Stimulated activated CD4-positive, alpha-beta T cell treated with anti-CD3 and anti-CD28 coated beads, TNF-alpha, amount 100 ng/mL, for 4 hours (primary cell): ENCODE measurements at regions not wholly inside any gene's neighbourhood (a gene's known extent, or its start where the extent isn't known, plus 50 kb on each side); places are given as distances from the start of the nearest gene placed in this dataset.

Experiments
- DNase-seq, 3 experiments: peaks; one replicate each; pipeline ENCODE4 v3.0.0-alpha.2; 2020; ENCODE audit warnings: low read depth in 3 of 3

DNA sequence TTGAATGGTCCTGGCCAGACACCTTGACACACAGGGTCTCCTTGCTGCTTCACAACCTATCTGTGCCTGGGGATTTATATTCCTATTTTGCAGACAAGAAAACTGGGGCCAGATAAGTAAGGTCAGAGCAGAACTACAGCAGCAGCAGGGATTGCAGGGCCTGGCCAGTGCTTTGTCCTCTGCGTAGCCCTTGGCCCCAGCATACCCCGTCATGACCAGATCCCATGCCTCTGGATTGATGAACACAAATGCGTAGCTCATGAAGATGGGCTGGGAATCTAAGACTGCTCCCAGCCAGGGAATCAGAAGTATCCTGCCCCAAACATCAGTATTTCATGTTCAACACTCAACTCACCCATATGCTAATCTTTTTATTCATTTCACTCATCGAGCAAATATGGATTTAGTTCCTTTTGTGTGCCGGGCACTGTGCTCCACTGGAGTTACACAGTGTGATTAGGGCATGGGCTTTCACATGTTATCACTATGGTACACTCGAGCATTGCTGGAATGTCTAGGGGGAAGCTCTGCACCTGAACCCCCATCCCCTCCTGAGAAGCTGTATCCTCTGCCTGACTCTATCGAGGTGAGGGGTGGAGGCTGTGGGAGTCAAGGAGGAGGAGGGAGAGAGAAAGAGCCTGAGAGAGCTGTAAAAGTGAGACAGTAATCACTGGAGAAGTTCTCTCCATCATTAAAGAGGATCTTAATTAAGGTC lies 143.3 kb downstream of the CYP26B1 start:
- DNase-seq: no peak

DNA sequence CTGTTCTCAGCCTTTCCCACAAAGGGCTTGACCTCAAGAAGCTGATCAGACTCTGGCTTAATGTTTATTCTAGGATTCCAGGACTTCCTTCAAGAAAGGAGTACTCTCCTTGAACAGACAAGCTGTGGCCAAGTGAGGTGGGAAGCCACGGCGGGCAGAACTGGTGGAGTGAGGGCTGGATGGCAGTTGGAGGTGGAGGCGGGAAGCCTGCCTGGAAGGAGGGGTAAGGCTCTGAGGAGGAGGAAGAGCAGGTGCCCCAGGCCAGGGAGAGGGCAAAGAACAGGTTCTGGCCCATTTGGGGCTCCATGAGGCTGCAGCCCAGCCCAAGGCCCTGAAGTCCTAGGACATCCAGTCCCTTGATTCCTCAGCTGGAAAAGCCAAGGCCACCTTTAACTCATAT lies 143.9 kb downstream of the CYP26B1 start:
- DNase-seq: no peak

DNA sequence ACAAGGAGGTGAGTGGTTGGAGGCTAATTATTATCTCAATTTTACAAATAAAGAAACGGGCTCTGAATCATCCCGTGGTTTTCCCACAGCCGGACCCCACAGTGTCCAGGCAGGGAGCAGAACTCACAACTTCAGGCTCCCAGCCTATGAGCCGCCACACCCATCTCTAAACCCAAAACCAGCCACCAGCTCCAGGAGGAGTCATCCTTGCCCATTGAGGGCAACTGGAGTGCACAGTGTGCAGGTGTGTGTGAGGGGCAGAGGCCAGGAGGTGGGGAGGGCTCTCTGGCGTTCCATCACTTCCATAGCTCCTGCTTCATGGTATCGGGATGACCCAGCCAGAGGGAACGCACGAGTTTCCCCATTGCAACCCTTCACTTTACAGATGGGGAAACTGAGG lies 144.5 kb downstream of the CYP26B1 start:
- no peak for DNase-seq

DNA sequence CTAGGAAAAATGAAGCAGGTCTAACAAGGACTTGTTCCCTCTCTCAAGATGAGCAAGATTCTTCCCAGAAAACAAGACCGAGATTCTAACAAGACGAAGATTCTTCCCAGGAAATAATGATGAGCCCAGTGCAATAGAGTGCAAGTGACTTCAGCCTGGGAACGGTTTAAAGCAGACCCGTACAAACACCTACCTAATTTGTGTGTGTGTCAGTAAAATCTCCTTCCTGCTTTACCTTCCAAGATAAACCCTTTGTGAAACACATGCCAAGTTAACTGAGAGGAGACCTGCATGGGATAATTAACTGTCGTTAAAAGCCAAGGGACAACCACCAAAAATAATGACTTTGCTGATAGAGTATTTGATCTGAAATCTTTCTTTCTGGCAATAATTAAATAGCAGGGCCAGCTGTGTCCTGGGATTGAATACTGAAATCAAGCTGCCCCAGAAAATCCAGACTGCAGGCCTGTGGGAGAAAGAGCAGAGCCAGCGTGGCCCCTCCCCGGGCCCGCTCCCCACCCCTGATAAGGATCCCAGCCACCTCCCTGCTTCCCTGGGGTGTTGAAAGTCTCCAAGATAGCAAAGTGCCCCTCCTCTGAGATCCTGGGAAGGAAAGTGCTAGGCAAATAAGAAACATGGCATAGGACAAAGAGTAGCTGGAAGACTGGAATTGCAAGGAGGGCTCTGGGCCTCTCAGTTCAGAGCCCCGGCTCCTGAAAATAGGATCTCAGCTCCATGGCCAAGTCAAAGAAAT lies 145.5 kb downstream of the CYP26B1 start:
- DNase-seq: no peak

DNA sequence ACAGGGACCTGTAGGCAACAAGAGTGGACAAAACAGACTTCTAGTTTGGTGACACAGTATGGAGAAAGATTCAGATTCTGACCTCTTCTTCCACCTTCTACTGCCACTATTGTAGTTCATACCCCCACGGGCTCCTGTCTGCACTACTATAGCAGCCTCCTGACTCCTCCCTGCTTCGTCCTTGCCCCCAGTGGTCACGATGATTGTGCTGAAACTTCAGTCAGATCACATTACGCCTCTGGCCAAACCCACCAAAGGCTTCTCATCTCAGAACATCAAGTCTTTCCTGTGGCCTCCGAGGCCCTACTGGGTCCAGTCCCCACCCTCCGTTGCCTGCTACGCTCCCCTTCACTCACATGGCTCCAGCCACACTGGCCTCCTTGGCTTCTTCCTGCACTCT lies 147.6 kb downstream of the CYP26B1 start:
- no peak for DNase-seq

DNA sequence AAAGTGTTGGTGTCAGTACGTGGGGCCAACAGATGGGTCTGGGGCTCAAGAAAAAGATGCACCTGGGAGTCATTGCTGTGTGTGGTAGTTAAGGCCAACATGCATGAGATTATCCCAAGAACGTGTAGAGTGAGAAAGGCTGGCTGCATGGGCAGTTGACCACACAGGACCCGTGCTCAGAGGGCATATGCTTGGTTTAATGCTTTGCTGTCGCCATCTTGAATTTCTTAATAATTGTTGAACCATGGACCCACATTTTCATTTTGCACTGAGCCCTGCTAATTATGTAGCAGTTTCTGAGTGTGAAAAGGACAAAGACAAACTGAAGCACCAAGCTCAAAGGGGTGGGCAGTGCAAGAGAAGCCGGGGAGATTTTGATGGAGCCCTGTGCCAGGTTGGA lies 148.1 kb downstream of the CYP26B1 start:
- no peak for DNase-seq

DNA sequence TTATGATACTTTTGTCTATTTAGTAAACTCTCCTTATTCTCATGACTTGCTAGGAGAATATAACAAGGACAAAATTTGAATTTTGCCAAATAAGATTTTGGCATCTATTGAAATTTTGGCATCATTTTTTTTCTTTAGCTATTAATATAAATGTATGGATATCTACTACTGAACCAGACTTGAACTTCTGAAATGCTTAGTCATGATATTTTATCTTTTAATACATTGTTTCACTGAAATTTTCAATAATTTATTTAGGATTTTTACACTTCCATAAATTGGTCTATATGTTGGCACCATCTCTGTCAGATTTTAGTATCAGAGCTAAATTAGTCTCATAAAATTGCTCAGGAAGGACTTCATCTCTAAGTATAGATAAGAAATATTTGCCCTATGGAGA lies 149.8 kb downstream of the CYP26B1 start:
- DNase-seq: no peak

DNA sequence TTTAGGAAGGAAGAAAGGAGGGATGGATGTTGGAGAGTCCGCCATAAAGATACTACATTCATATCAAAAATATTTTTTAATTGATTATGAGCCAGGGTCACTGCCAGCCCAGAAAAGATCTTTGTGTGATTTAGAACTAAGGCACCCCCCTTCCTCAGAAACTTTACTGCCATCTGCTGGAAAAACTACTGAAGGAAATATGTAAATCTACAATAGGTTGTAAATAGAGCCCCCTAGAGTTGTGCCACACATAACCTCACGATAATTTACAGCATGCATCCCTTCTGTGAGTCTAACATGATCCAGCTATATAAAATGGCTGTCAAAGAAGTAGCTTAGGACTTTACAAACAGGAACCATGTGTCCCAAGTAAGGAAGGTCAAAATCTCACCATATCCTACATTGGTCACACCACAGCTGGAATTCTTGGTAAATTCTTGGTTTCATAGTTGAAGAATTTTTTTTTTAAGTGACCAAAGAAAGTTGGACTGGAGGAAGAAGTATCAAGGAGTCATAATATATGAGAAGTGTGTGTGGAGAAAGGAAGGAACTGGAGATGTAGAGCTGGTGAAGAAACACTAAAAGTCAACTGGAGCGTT lies 152.5 kb downstream of the CYP26B1 start:
- no peak for DNase-seq

DNA sequence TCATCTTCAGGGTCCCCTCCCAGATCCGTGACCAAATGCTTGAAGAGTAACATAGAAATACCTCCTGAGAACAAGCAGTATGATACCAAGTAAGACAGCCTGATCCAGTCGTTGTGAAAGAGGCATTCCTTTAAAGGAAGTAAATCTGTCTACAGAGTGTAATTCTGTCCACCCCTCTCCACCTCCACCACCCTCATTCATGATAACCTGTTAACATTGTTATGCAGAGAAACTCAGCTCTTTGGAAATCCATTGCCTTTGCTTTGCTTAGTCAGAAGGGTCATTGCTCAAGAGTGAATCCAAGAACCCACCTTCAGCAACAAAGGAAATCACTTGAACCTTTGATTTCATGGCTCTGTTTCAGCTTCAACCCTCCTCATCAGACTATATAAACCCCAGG lies 155.6 kb downstream of the CYP26B1 start:
- DNase-seq: no peak

DNA sequence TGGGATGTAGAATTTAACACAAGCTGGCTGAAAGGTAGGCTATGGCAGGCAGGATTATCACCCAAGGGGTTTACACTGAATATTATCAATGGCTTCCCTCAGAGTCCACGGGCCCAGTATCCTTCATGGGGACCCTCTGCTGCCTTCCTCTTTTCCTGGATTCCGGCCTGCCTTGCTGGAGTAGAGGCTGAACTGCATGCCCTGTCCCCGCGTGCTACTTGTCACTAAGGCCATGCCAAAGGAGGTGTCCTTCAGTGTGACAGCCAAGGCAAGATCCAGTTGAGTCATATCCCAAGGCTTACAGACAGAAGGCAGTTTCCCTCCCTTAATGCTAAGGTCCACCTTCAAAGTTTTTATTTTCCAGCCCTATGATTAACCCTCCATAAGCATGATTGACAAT lies 156.3 kb downstream of the CYP26B1 start:
- no peak for DNase-seq

DNA sequence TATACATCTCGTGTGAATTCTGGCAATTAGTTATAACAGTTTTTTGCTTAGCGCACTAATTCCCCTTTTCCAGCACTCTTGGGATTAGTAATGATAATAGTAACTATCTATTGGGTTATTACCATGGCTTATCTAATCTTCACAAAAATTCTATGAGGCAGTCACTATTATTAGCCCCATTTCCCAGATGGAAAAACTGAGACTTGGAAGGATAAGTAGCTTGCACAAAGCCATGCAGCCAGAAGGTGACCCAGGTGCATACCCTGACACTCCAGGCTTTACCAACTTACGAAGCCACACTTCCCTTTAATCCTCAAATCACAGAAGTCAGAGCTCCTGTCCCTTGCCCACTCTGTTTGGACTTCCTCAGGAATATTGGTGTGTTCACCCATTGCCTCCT lies 156.8 kb downstream of the CYP26B1 start:
- no peak for DNase-seq

DNA sequence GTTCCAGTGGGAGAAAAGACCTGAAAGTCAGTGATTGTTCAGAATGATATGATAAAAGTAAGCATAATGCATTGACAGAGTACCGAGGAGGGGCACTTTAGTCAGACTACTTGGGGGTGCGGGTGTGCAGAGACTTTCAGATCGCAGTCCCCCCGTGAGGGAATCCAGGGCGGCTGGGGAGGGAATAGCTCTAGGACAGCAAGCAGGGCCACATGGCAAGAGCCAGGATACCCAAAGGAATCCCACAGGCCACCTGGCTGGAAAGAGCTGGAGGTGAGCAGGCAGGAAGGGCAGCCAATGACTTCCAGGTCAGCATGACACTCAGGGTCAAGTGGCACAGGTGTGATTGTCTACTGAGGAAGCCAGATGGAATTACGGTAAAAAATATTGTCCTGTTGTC lies 157.5 kb downstream of the CYP26B1 start:
- DNase-seq: no peak

DNA sequence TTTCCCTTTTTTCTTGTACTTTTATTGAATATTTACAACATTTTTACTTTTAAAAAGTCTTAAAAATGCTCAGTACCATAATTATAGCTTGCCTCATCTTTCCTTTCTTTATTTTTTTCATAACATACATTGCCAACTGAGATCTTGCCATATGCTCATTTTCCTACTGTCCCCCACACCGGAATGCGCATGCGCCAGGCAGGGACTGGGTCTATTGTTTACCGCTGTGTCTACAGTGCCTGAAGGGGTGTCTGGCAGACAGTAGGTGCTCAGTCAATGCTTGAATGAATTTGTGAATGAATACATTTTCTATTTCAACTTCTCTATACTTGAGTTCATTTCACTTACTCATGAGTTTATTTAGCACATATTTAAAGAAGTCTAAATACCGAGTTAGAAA lies 158.0 kb downstream of the CYP26B1 start:
- DNase-seq: no peak

DNA sequence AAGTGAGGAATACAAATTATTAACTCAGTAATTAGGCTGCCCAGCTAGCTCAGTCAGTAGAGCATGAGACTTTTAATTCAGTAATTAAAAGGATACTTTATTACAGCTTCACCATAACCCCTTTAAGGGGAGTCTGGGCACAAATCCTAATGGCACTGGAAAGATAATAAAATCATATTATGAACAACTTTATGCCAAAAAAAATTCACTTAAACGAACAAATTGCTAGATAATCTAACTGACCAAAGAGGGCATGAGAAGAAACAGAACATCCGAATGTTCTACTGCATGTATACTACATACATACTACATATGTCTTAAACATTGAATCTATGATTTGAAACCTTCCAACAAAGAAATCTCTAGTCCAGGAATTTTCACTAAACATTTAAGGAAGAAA lies 159.5 kb downstream of the CYP26B1 start:
- DNase-seq: no peak

DNA sequence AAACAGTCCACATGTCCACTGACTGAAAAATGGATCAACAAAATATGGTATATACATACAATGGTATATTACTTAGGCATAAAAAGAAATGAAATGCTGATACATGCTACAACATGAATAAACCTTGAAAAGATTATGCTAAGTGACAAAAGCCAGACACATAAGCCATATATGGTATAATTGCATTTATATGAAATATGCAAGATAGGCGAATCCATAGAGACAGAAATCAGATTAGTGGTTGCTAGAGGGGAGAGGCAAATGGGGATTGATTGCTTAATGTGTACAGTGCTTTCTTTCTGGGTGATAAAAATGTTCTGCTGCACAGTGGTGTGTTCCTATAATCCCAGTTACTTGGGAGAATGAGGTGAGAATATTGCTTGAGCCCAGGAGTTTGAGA lies 171.0 kb downstream of the CYP26B1 start:
- no peak for DNase-seq

DNA sequence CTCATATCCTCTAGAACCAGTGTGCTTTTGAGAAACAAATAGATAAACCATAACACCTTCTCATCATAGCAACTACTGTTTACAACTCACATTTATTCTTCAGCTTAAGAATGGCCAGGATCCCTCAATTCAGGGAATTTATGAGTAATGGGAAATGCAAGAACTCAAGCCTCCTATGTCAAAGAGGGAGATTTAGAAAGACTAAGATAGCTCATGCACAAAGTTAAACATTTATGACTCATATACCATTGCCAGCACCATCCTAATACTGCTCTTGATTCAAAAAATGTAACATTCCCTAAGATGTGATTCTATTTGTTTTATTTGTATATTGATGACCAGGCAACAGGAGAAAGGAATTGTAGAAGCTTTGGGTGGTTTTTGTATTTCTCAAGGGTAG lies 172.8 kb downstream of the CYP26B1 start:
- DNase-seq: no peak

DNA sequence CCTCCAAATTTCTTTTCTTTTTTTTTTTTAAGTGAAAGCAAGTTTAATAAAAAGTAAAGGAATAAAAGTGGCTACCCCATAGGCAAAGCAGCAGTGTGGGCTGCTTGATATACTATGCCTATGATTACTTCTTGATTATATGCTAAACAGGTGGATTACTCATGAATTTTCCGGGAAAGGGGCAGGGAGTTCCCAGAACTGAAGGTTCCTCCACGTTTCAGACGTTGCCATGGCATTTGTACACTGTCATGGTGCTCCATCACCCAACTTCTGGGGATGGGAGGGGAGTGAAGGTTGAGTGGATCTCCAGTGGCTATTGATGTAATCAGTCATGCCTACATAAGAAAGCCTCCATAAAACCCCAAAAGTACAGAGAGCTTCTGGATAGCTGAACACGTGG lies 176.2 kb downstream of the CYP26B1 start:
- no peak for DNase-seq

DNA sequence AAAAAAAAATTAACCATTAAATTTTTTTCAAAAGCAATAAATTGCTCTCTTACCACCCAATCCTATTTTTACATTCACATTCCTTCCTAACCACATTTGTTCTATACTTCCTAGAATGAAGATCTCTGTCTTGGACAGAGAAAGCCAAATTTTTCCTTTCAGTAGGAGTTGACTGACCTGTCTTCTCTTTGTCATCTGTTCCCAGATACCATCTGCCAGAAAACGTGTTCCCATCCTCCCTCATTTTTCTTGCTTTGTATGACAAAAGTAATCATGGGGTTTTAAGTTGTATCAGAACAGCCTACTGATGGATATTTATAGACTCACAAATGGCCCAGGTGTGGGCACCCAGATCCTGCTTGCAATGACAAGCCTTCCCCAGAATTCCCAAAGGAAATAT lies 182.1 kb downstream of the CYP26B1 start:
- no peak for DNase-seq

DNA sequence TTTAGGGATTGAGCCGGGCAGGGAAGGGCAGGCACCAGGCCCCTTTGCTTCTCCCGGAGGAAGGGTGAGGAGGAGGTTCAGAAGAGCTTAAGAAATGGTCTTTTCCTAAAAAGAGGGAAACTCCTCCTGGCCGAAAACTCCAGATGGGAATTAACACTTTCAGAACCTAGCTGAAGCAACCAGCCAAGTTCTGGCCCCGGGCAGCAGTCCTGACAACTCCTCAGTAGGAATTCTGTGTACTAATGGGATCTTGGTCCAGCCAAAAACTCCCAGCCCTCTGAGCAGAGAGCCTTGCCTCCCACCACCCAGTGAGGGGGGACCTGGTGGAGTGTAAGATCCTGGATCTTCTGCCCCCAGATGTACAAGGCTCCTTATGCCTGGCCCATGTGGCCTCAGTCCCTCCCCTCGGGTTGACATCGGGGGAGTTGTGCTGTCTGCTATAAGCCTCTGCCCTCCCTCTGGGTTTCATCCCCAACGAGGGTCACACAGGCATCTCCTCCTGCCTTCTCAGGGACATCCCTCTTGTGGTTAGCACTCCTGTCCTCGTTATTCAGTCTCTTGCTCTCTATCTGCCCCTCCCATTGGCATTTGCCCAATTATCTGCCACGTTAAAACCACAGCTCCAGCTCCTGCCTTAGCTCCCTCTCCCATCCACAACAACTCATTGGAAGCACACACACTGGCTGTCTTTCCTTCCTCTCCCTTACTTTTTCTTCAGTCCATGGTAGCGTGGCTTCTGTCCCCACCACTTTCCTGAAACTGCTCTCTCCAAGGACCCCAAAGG lies 184.6 kb downstream of the CYP26B1 start:
- no peak for DNase-seq

DNA sequence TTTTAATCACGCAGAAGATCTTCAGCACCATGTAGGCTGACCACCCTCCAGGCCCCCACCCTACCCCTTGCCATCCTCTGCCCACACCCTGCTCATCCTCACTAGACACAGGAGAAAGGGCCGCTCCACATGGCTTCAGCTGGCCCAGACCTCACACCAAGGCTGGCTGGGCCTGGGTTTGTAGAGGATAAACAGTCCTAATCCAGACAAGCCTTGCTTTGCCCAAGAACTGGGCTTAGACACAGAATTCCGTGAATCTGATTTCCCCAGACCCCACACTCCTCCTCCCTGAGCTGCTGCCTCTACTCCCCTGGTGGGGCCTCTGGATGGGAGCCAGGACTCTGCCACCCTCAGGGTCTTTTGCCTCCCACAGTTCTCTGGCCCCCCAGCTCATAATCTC lies 185.3 kb downstream of the CYP26B1 start:
- no peak for DNase-seq

DNA sequence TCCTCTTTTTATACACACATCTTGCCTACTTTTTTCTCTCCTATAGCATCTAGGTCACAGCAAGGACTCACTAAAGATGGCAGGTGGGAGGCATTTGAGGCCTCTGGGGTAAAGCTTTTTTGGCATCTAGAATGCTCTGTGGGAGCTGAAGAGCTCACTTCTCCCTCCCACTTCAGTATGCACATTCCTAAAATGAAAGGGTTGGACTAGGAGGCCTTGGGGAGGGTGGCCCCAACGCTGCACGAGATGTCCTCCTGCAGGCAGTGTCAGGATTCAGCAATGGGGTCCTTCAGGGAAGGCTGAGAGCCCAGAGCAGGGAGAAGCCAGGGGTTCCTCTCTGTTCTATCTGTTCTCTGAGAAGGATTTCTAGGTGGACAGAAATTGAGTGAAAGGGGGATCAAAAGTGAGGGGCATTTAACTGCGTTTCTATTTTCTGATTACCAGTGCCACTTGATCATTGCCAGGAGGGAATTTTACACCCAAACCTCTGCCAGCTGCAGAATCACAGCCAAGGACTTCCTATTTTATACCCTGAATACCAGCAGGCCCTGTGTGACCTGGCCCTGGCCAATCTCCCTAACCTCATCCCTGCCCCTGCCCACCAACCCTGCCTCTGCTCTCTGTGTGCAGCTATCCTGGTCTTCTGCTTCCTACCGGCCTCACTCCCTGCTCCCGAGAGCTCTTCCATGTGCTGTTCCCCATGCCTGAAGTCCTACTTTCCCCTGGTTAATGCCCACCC lies 186.2 kb downstream of the CYP26B1 start:
- DNase-seq: no peak

DNA sequence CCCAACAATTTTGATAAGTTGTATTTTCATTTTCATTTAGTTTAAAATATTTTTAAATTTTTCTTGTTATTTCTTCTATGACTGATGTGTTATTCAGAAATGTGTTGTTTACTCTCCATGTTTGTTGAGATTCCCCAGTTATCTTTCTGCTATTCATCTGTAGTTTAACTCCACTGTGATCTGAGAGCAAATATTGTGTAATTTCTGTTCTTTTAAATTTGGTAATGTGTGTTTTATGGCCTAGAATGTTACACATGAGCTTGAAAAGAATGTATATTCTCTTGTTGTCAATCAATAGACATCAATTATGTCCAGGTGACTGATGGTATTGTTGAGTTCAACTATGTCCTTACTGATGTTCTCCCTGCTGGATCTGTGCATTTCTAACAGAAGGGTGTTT lies 188.2 kb downstream of the CYP26B1 start:
- DNase-seq: no peak
